ENCODE measurements at regions not wholly inside any gene's neighbourhood (a gene's known extent, or its start where the extent isn't known, plus 50 kb on each side); places are given as distances from the start of the nearest gene placed in this dataset.

- H3K9me3 ChIP-seq (ENCODE audit: insufficient read depth, low read depth, low read length): no peaks in the 10 kb centered on the region
- H3K27me3 ChIP-seq (ENCODE audit: insufficient read depth, low read length, poor library complexity, severe bottlenecking): no peaks in the 10 kb centered on the region
- no peaks in the 10 kb centered on the region for H3K9me2 ChIP-seq (replicated peaks; ENCODE audit: low read depth, low read length)
- H3K9ac ChIP-seq (ENCODE audit: low read depth, low read length, poor library complexity, severe bottlenecking): no peak overlapping the region
- no peak overlapping the region for H3K4me3 ChIP-seq (ENCODE audit: low read length, poor library complexity, severe bottlenecking)
- TF ChIP-seq EZH2phosphoT487 (IDR thresholded peaks at IDR 0.05; ENCODE audit: borderline replicate concordance) (no peak), CTCF (conservative IDR thresholded peaks at IDR 0.05; ENCODE audit: low read length) (no peak)
- no peak overlapping the region for H2AFZ ChIP-seq (ENCODE audit: low read length)
- no peaks in the 10 kb centered on the region for H3K79me2 ChIP-seq (ENCODE audit: insufficient read depth, low read length)
- no peaks in the 10 kb centered on the region for H4K20me1 ChIP-seq (ENCODE audit: insufficient read depth, low read length, poor library complexity, severe bottlenecking)
- no peaks in the 10 kb centered on the region for H3K36me3 ChIP-seq (ENCODE audit: insufficient read depth, low read length)
- H3F3A ChIP-seq (ENCODE audit: low read depth): no peaks in the 10 kb centered on the region
- H3K4me2 ChIP-seq (ENCODE audit: low read depth, low read length, poor library complexity, severe bottlenecking): no peak overlapping the region
- no peaks in the 10 kb centered on the region for H3K4me1 ChIP-seq (ENCODE audit: insufficient read depth, low read length, poor library complexity, severe bottlenecking)
Observed at GRCh38 chr6:22917344-22917743, 348.0 kb downstream of the HDGFL1 start.

- no peaks in the 10 kb centered on the region for H3K9me3 ChIP-seq (ENCODE audit: insufficient read depth, low read depth, low read length)
- H3K4me1 ChIP-seq (ENCODE audit: insufficient read depth, low read length, poor library complexity, severe bottlenecking): peaks cover 5% of the 10 kb centered on the region
- H3K9me2 ChIP-seq (replicated peaks; ENCODE audit: low read depth, low read length): no peaks in the 10 kb centered on the region
- no peak overlapping the region; the same call in 1 of the 2 replicates for H2AFZ ChIP-seq (ENCODE audit: low read length)
- TF ChIP-seq CTCF (conservative IDR thresholded peaks at IDR 0.05; ENCODE audit: low read length): no peak
- no peak for TF ChIP-seq EZH2phosphoT487 (IDR thresholded peaks at IDR 0.05; ENCODE audit: borderline replicate concordance)
- no peak overlapping the region for H3K4me3 ChIP-seq (ENCODE audit: low read length, poor library complexity, severe bottlenecking)
- H3K9ac ChIP-seq (ENCODE audit: low read depth, low read length, poor library complexity, severe bottlenecking): no peak overlapping the region
- no peak overlapping the region for H3K4me2 ChIP-seq (ENCODE audit: low read depth, low read length, poor library complexity, severe bottlenecking)
- H3K79me2 ChIP-seq (ENCODE audit: insufficient read depth, low read length): no peaks in the 10 kb centered on the region
- no peaks in the 10 kb centered on the region for H3K27me3 ChIP-seq (ENCODE audit: insufficient read depth, low read length, poor library complexity, severe bottlenecking)
- no peaks in the 10 kb centered on the region for H4K20me1 ChIP-seq (ENCODE audit: insufficient read depth, low read length, poor library complexity, severe bottlenecking)
- no peaks in the 10 kb centered on the region for H3F3A ChIP-seq (ENCODE audit: low read depth)
- H3K36me3 ChIP-seq (ENCODE audit: insufficient read depth, low read length): no peaks in the 10 kb centered on the region
Observed at GRCh38 chr6:22921828-22922227, 352.5 kb downstream of the HDGFL1 start.

GRCh38 chr6:22925304-22925835 is 356.0 kb downstream of the HDGFL1 start:
- H3K9ac ChIP-seq (ENCODE audit: low read depth, low read length, poor library complexity, severe bottlenecking): no peak overlapping the region
- H3K9me3 ChIP-seq (ENCODE audit: insufficient read depth, low read depth, low read length): no peaks in the 10 kb centered on the region
- no peaks in the 10 kb centered on the region for H3K9me2 ChIP-seq (replicated peaks; ENCODE audit: low read depth, low read length)
- peaks cover 23% of the 10 kb centered on the region for H3K4me1 ChIP-seq (ENCODE audit: insufficient read depth, low read length, poor library complexity, severe bottlenecking)
- TF ChIP-seq CTCF (conservative IDR thresholded peaks at IDR 0.05; ENCODE audit: low read length) (no peak), EZH2phosphoT487 (IDR thresholded peaks at IDR 0.05; ENCODE audit: borderline replicate concordance) (no peak)
- H4K20me1 ChIP-seq (ENCODE audit: insufficient read depth, low read length, poor library complexity, severe bottlenecking): no peaks in the 10 kb centered on the region
- H3K4me3 ChIP-seq (ENCODE audit: low read length, poor library complexity, severe bottlenecking): no peak overlapping the region
- no peaks in the 10 kb centered on the region for H3F3A ChIP-seq (ENCODE audit: low read depth)
- no peak overlapping the region for H2AFZ ChIP-seq (ENCODE audit: low read length)
- H3K79me2 ChIP-seq (ENCODE audit: insufficient read depth, low read length): no peaks in the 10 kb centered on the region
- H3K4me2 ChIP-seq (ENCODE audit: low read depth, low read length, poor library complexity, severe bottlenecking): no peak overlapping the region
- H3K27me3 ChIP-seq (ENCODE audit: insufficient read depth, low read length, poor library complexity, severe bottlenecking): no peaks in the 10 kb centered on the region
- H3K36me3 ChIP-seq (ENCODE audit: insufficient read depth, low read length): no peaks in the 10 kb centered on the region

All from Loucy (cell line).